Sigmoid colon (tissue), 4 donors: ENCODE measurements at regions not wholly inside any gene's neighbourhood (a gene's known extent, or its start where the extent isn't known, plus 50 kb on each side); places are given as distances from the start of the nearest gene placed in this dataset.

Source experiments
- CTCF ChIP-seq, 4 experiments: fragments of 450-650 bp in 3 of 4; fragments of 200-600 bp in 1 of 4; IDR thresholded peaks; one replicate each; pipeline ENCODE4 v1.5.1; 2016 to 2019; ENCODE audit warnings: antibody characterized with exemption in 4 of 4, mild to moderate bottlenecking in 3 of 4, moderate library complexity in 2 of 4
- EP300 ChIP-seq, 4 donors: sonication (generic); formaldehyde crosslinking; IDR thresholded peaks; one replicate each; pipeline ENCODE4 v1.6.1; 2017; ENCODE audit warnings: antibody characterized with exemption in 4 of 4
- POLR2A ChIP-seq, 2 donors: fragments of 450-650 bp; IDR thresholded peaks; one replicate each; pipeline ENCODE4 v1.6.1; 2016; ENCODE audit warnings: antibody characterized with exemption in 2 of 2, mild to moderate bottlenecking in 2 of 2, moderate library complexity in 2 of 2

- TF ChIP-seq CTCF (IDR thresholded peaks at IDR 0.05) (no peak), EP300 (IDR thresholded peaks at IDR 0.05) (no peak), POLR2A (IDR thresholded peaks at IDR 0.05) (no peak)
Observed at GRCh38 chr18:47691611-47692010, 238.8 kb downstream of the SMAD2 start.
